HCT116 (cell line): ENCODE measurements at regions not wholly inside any gene's neighbourhood (a gene's known extent, or its start where the extent isn't known, plus 50 kb on each side); places are given as distances from the start of the nearest gene placed in this dataset.

ENCODE experiments used
- ATAC-seq: fragments of 200-7000 bp; cut with Tn5 transposase; 2 replicates; pipeline ENCODE4 v1.9.1; 2020; ENCODE audit warnings: mild to moderate bottlenecking, moderate library complexity
- BruUV-seq: library from RNA; stranded (reverse); fragments of 400-500 nt; replicated peaks from 2 replicates; lab custom pipeline; 2021; lab: Mats Ljungman, UMichigan
- CTCF ChIA-PET: fragments of 300-600 bp; sonication (Branson Sonifier 250); formaldehyde crosslinking; loops from one replicate; lab custom pipeline; 2021; ENCODE audit warnings: antibody characterized with exemption; lab: Charles Lee
- POLR2A ChIA-PET: fragments of 300-600, 350-600 bp; sonication (Branson Sonifier 250); formaldehyde crosslinking; loops from one replicate; lab custom pipeline; 2021; ENCODE audit warnings: antibody characterized with exemption; lab: Charles Lee
- RAD21 ChIA-PET, 2 experiments: fragments of 300-600 bp; sonication (Branson Sonifier 250); formaldehyde crosslinking; loops; one replicate each; lab custom pipeline; 2023; ENCODE audit warnings: low total read pairs in 2 of 2; ENCODE audit not compliant: uncharacterized antibody in 2 of 2, unreplicated experiment in 2 of 2, low non-redundant PET in 1 of 2; lab: Charles Lee
- DNase-seq: peaks from one replicate; pipeline ENCODE4 v3.0.0-alpha.2; 2010; ENCODE audit warnings: low read depth, low spot score
- H2AFZ ChIP-seq: fragments of 200-600 bp; shearing (Covaris generic), sonication (generic); 2 replicates; pipeline ENCODE4 v1.6.1; 2017; ENCODE audit warnings: low read depth, mixed run types, mixed read lengths, antibody characterized with exemption, low read length; ENCODE audit not compliant: poor library complexity, severe bottlenecking
- H3K27ac ChIP-seq: 2 replicates; pipeline ENCODE4 v1.5.1; 2012; ENCODE audit warnings: low read depth, low read length
- H3K27me3 ChIP-seq: fragments of 200-600 bp; sonication (generic); 2 replicates; pipeline ENCODE4 v1.6.1; 2016; ENCODE audit warnings: mixed run types, low read length, mixed read lengths; ENCODE audit not compliant: insufficient read depth
- H3K36me3 ChIP-seq, 2 experiments: fragments of 200-500 bp in 1 of 2; fragments of 200-600 bp in 1 of 2; sonication (Bioruptor generic) in 1 of 2; sonication (generic) in 1 of 2; 2 replicates each; pipeline versions ENCODE4 v1.5.1 to v1.6.1; 2014 to 2016; ENCODE audit warnings: low read length in 2 of 2, inconsistent platforms in 1 of 2, mixed read lengths in 1 of 2, mixed run types in 1 of 2; ENCODE audit not compliant: insufficient read depth in 2 of 2, control insufficient read depth in 1 of 2
- H3K4me1 ChIP-seq, 2 experiments: fragments of 200-600 bp in 1 of 2; sonication (generic) in 1 of 2; 2 replicates each; pipeline versions ENCODE4 v1.5.1 to v1.6.1; 2012 to 2017; ENCODE audit warnings: low read length in 2 of 2, inconsistent platforms in 1 of 2, mild to moderate bottlenecking in 1 of 2, mixed read lengths in 1 of 2, mixed run types in 1 of 2, moderate library complexity in 1 of 2; ENCODE audit not compliant: insufficient read depth in 2 of 2, control insufficient read depth in 1 of 2
- H3K4me2 ChIP-seq: fragments of 200-600 bp; sonication (generic); 2 replicates; pipeline ENCODE4 v1.6.1; 2017; ENCODE audit warnings: mixed run types, low read length, mixed read lengths
- H3K4me3 ChIP-seq, 2 experiments: fragments of 200-600 bp in 1 of 2; sonication (generic) in 1 of 2; replicated peaks in 1 of 2; 2 replicates each; pipeline ENCODE4 v1.5.1; 2011 to 2016; ENCODE audit warnings: low read length in 2 of 2, control low read depth in 1 of 2, low read depth in 1 of 2, mild to moderate bottlenecking in 1 of 2, mixed read lengths in 1 of 2, mixed run types in 1 of 2
- H3K79me2 ChIP-seq: fragments of 200-600 bp; sonication (generic); 2 replicates; pipeline ENCODE4 v1.6.1; 2017; ENCODE audit warnings: mild to moderate bottlenecking, mixed run types, low read length, moderate library complexity, mixed read lengths; ENCODE audit not compliant: insufficient read depth
- H3K9ac ChIP-seq: fragments of 200-600 bp; sonication (generic); 2 replicates; pipeline ENCODE4 v1.6.1; 2016; ENCODE audit warnings: low read length, mixed read lengths
- H3K9me2 ChIP-seq: fragments of 200-600 bp; sonication (generic), shearing (Covaris generic); 2 replicates; pipeline ENCODE4 v1.6.1; 2017; ENCODE audit warnings: mixed run types, mild to moderate bottlenecking, moderate library complexity; ENCODE audit not compliant: insufficient read depth
- H3K9me3 ChIP-seq, 2 experiments: fragments of 200-500 bp in 1 of 2; fragments of 200-600 bp in 1 of 2; sonication (Bioruptor generic) in 1 of 2; sonication (generic) in 1 of 2; 2 replicates each; pipeline ENCODE4 v1.6.1; 2014 to 2017; ENCODE audit warnings: low read length in 2 of 2, mixed read lengths in 2 of 2, inconsistent platforms in 1 of 2, low read depth in 1 of 2, mild to moderate bottlenecking in 1 of 2, mixed run types in 1 of 2, moderate library complexity in 1 of 2; ENCODE audit not compliant: control insufficient read depth in 1 of 2, insufficient read depth in 1 of 2
- H4K20me1 ChIP-seq: fragments of 200-600 bp; sonication (generic), shearing (Covaris generic); 2 replicates; pipeline ENCODE4 v1.6.1; 2017; ENCODE audit warnings: mixed run types, mild to moderate bottlenecking, moderate library complexity; ENCODE audit not compliant: insufficient read depth
- ATF3 ChIP-seq: IDR thresholded peaks from 2 replicates; pipeline ENCODE4 v1.6.1; 2012
- CEBPB ChIP-seq: IDR thresholded peaks from 2 replicates; pipeline ENCODE4 v1.6.1; 2012; ENCODE audit warnings: low read depth
- ELF1 ChIP-seq: IDR thresholded peaks from 2 replicates; pipeline ENCODE4 v1.6.1; 2012; ENCODE audit warnings: low read depth, borderline replicate concordance
- EZH2 ChIP-seq: fragments of 200-600 bp; sonication (generic); IDR thresholded peaks from 2 replicates; pipeline ENCODE4 v1.6.1; 2017; ENCODE audit warnings: antibody characterized with exemption, mixed run types
- EZH2phosphoT487 ChIP-seq: fragments of 200-600 bp; IDR thresholded peaks from 2 replicates; pipeline ENCODE4 v1.6.1; 2018; ENCODE audit warnings: antibody characterized with exemption, borderline replicate concordance
- FOSL1 ChIP-seq: IDR thresholded peaks from 2 replicates; pipeline ENCODE4 v1.6.1; 2012; ENCODE audit warnings: low read depth
- JUND ChIP-seq: IDR thresholded peaks from 2 replicates; pipeline ENCODE4 v1.6.1; 2012
- POLR2AphosphoS5 ChIP-seq: IDR thresholded peaks from 2 replicates; pipeline ENCODE4 v1.6.1; 2011; ENCODE audit warnings: mild to moderate bottlenecking, low read depth, low read length, moderate library complexity
- SIN3A ChIP-seq: IDR thresholded peaks from 2 replicates; pipeline ENCODE4 v1.6.1; 2012; ENCODE audit warnings: low read depth
- SP1 ChIP-seq: IDR thresholded peaks from 2 replicates; pipeline ENCODE4 v1.6.1; 2012; ENCODE audit warnings: low read depth
- TCF7L2 ChIP-seq: IDR thresholded peaks from 2 replicates; pipeline ENCODE4 v1.7.0; 2011; ENCODE audit warnings: borderline replicate concordance, inconsistent platforms; ENCODE audit not compliant: insufficient read depth, insufficient read length; ENCODE audit errors: extremely low read depth
- YY1 ChIP-seq: IDR thresholded peaks from 2 replicates; pipeline ENCODE4 v1.6.1; 2011; ENCODE audit warnings: low read length, low read depth, moderate library complexity, mild to moderate bottlenecking; ENCODE audit not compliant: insufficient replicate concordance; ENCODE audit errors: extremely low read depth
- intact Hi-C: fragments of 100-400 bp; cut with micrococcal nuclease; formaldehyde crosslinking; loops from 2 replicates; pipeline ENCODE4 v1.10.0; 2022
- TF ChIP-seq, protein P1 (sequence below), 3 experiments: fragments of 200-600 bp in 1 of 3; sonication (generic) in 1 of 3; IDR thresholded peaks in 2 of 3; conservative IDR thresholded peaks in 1 of 3; 2 replicates each; pipeline ENCODE4 v1.5.1; 2012 to 2017; ENCODE audit warnings: low read depth in 2 of 3, low read length in 2 of 3, antibody characterized with exemption in 1 of 3, borderline replicate concordance in 1 of 3, control low read depth in 1 of 3, mild to moderate bottlenecking in 1 of 3, mixed read lengths in 1 of 3, mixed run types in 1 of 3, moderate library complexity in 1 of 3; ENCODE audit not compliant: insufficient read depth in 1 of 3

GRCh38 chr2:160928854-160929301, 231.3 kb upstream of the TANK start:
- intact Hi-C loops = no loop called here
- no peaks in the 10 kb centered on the region for H3K9me2 ChIP-seq
- no peaks in the 10 kb centered on the region for H3K27me3 ChIP-seq
- no peak overlapping the region for H3K9ac ChIP-seq
- no peaks in the 10 kb centered on the region for H3K9me3 ChIP-seq
- no peak overlapping the region for H3K4me2 ChIP-seq
- no peak for DNase-seq
- no peak overlapping the region for H2AFZ ChIP-seq
- H3K79me2 ChIP-seq = no peaks in the 10 kb centered on the region
- CTCF ChIA-PET = interaction anchor here (0.9 kb wide), 1 partner anchor 10 kb away, joined by 3 read pairs; no protein-coding TSS in a partner anchor
- H3K4me3 ChIP-seq = no peak overlapping the region
- H3K36me3 ChIP-seq = no peaks in the 10 kb centered on the region
- ATAC-seq = no peak
- RAD21 ChIA-PET = no interaction called here
- BruUV-seq = no TSS peak
- POLR2A ChIA-PET = no interaction called here
- no peaks in the 10 kb centered on the region for H4K20me1 ChIP-seq
- no peak for TF ChIP-seq SP1
- TF ChIP-seq JUND = no peak
- no peak for TF ChIP-seq FOSL1
- no peak for TF ChIP-seq CEBPB
- no peak for TF ChIP-seq EZH2phosphoT487
- TF ChIP-seq EZH2 = no peak
- no peak for TF ChIP-seq ATF3
- no peak for TF ChIP-seq TCF7L2
- TF ChIP-seq POLR2AphosphoS5 = no peak
- TF ChIP-seq, protein P1, sequence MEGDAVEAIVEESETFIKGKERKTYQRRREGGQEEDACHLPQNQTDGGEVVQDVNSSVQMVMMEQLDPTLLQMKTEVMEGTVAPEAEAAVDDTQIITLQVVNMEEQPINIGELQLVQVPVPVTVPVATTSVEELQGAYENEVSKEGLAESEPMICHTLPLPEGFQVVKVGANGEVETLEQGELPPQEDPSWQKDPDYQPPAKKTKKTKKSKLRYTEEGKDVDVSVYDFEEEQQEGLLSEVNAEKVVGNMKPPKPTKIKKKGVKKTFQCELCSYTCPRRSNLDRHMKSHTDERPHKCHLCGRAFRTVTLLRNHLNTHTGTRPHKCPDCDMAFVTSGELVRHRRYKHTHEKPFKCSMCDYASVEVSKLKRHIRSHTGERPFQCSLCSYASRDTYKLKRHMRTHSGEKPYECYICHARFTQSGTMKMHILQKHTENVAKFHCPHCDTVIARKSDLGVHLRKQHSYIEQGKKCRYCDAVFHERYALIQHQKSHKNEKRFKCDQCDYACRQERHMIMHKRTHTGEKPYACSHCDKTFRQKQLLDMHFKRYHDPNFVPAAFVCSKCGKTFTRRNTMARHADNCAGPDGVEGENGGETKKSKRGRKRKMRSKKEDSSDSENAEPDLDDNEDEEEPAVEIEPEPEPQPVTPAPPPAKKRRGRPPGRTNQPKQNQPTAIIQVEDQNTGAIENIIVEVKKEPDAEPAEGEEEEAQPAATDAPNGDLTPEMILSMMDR (IDR thresholded peaks at IDR 0.05 in 2 of 3, conservative IDR thresholded peaks at IDR 0.05 in 1 of 3; ENCODE audit: borderline replicate concordance in 1 of 3, insufficient read depth in 1 of 3, low read depth in 2 of 3, low read length in 2 of 3) = no peak
- no peak for TF ChIP-seq ELF1
- no peak for TF ChIP-seq YY1
- no peak for TF ChIP-seq SIN3A
- H3K27ac ChIP-seq = no peak overlapping the region
- no peaks in the 10 kb centered on the region for H3K4me1 ChIP-seq
